Fibroblast of lung (primary cell): ENCODE measurements at regions not wholly inside any gene's neighbourhood (a gene's known extent, or its start where the extent isn't known, plus 50 kb on each side); places are given as distances from the start of the nearest gene placed in this dataset.
A peak's percentile ranks its signal among the peaks of the same experiment; 100 is the strongest.

ENCODE experiments used
- DNase-seq, 2 donors: peaks; one replicate each; pipeline versions ENCODE4 v3.0.0 to v3.0.0-alpha.2; 2010; ENCODE audit warnings: low read depth in 2 of 2
- H2AFZ ChIP-seq: 2 replicates; pipeline ENCODE4 v1.5.1; 2012; ENCODE audit warnings: low read length, control low read depth, inconsistent platforms
- H3K27ac ChIP-seq: 2 replicates; pipeline ENCODE4 v1.5.1; 2011; ENCODE audit warnings: low read length, control low read depth; ENCODE audit not compliant: insufficient read depth
- H3K27me3 ChIP-seq: 2 replicates; pipeline ENCODE4 v1.5.1; 2011; ENCODE audit warnings: mild to moderate bottlenecking, low read length; ENCODE audit not compliant: control insufficient read depth, insufficient read depth
- H3K36me3 ChIP-seq: 2 replicates; pipeline ENCODE4 v1.5.1; 2011; ENCODE audit warnings: low read length; ENCODE audit not compliant: control insufficient read depth, insufficient read depth
- H3K4me1 ChIP-seq: 2 replicates; pipeline ENCODE4 v1.5.1; 2011; ENCODE audit warnings: low read length; ENCODE audit not compliant: control insufficient read depth, insufficient read depth; ENCODE audit errors: extremely low read depth
- H3K4me2 ChIP-seq: 2 replicates; pipeline ENCODE4 v1.5.1; 2011; ENCODE audit warnings: low read length, control low read depth; ENCODE audit not compliant: insufficient read depth; ENCODE audit errors: extremely low read depth
- H3K4me3 ChIP-seq, 4 experiments: fragments of 200-600 bp in 1 of 4; sonication (generic) in 1 of 4; replicated peaks in 1 of 4; 2 replicates each; pipeline ENCODE4 v1.5.1; 2011 to 2016; ENCODE audit warnings: low read length in 4 of 4, low read depth in 3 of 4, mild to moderate bottlenecking in 3 of 4, control low read depth in 2 of 4, inconsistent platforms in 1 of 4, mixed read lengths in 1 of 4; ENCODE audit not compliant: insufficient read depth in 1 of 4; ENCODE audit errors: control extremely low read depth in 1 of 4
- H3K79me2 ChIP-seq: 2 replicates; pipeline ENCODE4 v1.5.1; 2012; ENCODE audit warnings: mild to moderate bottlenecking, low read length, inconsistent platforms; ENCODE audit not compliant: control insufficient read depth, insufficient read depth
- H3K9ac ChIP-seq: 2 replicates; pipeline ENCODE4 v1.5.1; 2011; ENCODE audit warnings: mild to moderate bottlenecking, low read length, control low read depth; ENCODE audit not compliant: insufficient read depth
- H3K9me3 ChIP-seq: 2 replicates; pipeline ENCODE4 v1.5.1; 2012; ENCODE audit warnings: low read depth, low read length; ENCODE audit not compliant: control insufficient read depth, insufficient read depth
- H4K20me1 ChIP-seq: 2 replicates; pipeline ENCODE4 v1.5.1; 2011; ENCODE audit warnings: low read length; ENCODE audit not compliant: control insufficient read depth, insufficient read depth; ENCODE audit errors: extremely low read depth
- EZH2 ChIP-seq: IDR thresholded peaks from 2 replicates; pipeline ENCODE4 v1.5.1; 2012; ENCODE audit warnings: low read length, control low read depth, mild to moderate bottlenecking; ENCODE audit errors: missing control alignments
- TF ChIP-seq, protein P1 (sequence below), 2 donors: IDR thresholded peaks in 1 of 2; conservative IDR thresholded peaks in 1 of 2; 1 replicate in 1 of 2; 2 replicates in 1 of 2; pipeline ENCODE4 v1.5.1; 2011 to 2012; ENCODE audit warnings: low read length in 2 of 2, control low read depth in 1 of 2, inconsistent platforms in 1 of 2, low read depth in 1 of 2, mild to moderate bottlenecking in 1 of 2

- H3K9me3 ChIP-seq: no peaks in the 10 kb centered on the region
- H4K20me1 ChIP-seq: no peaks in the 10 kb centered on the region
- DNase-seq: peak; percentile 92 to 98
- H3K4me3 ChIP-seq: peak overlapping the region in 3 of 4 experiments; percentile 26 to 44 (median 36)
- H3K4me1 ChIP-seq: no peaks in the 10 kb centered on the region
- H3K36me3 ChIP-seq: no peaks in the 10 kb centered on the region
- H3K27me3 ChIP-seq: no peaks in the 10 kb centered on the region
- peak overlapping the region; percentile 25 for H3K27ac ChIP-seq
- H3K9ac ChIP-seq: no peak overlapping the region
- no peaks in the 10 kb centered on the region for H3K79me2 ChIP-seq
- H2AFZ ChIP-seq: no peak overlapping the region
- H3K4me2 ChIP-seq: peak overlapping the region; percentile 15
- TF ChIP-seq, protein P1, sequence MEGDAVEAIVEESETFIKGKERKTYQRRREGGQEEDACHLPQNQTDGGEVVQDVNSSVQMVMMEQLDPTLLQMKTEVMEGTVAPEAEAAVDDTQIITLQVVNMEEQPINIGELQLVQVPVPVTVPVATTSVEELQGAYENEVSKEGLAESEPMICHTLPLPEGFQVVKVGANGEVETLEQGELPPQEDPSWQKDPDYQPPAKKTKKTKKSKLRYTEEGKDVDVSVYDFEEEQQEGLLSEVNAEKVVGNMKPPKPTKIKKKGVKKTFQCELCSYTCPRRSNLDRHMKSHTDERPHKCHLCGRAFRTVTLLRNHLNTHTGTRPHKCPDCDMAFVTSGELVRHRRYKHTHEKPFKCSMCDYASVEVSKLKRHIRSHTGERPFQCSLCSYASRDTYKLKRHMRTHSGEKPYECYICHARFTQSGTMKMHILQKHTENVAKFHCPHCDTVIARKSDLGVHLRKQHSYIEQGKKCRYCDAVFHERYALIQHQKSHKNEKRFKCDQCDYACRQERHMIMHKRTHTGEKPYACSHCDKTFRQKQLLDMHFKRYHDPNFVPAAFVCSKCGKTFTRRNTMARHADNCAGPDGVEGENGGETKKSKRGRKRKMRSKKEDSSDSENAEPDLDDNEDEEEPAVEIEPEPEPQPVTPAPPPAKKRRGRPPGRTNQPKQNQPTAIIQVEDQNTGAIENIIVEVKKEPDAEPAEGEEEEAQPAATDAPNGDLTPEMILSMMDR (conservative IDR thresholded peaks at IDR 0.05 in 1 of 2, IDR thresholded peaks at IDR 0.05 in 1 of 2; ENCODE audit: low read depth in 1 of 2, low read length in 2 of 2): no peak
- TF ChIP-seq EZH2: no peak
These were observed 388.7 kb downstream of the CETN3 start for GRCh38 chr5:90020575-90021538.

- Histone ChIP-seq H3K36me3 (no peaks in the 10 kb centered on the region), H3K79me2 (no peaks in the 10 kb centered on the region), H3K4me3 (no peak overlapping the region), H3K9me3 (no peaks in the 10 kb centered on the region), H3K27me3 (no peaks in the 10 kb centered on the region), H3K9ac (no peak overlapping the region), H3K4me2 (no peak overlapping the region), H4K20me1 (no peaks in the 10 kb centered on the region), H2AFZ (no peak overlapping the region), H3K4me1 (no peaks in the 10 kb centered on the region), H3K27ac (no peak overlapping the region)
- TF ChIP-seq EZH2: no peak
- TF ChIP-seq, protein P1 (conservative IDR thresholded peaks at IDR 0.05 in 1 of 2, IDR thresholded peaks at IDR 0.05 in 1 of 2; ENCODE audit: low read depth in 1 of 2, low read length in 2 of 2): no peak
- no peak for DNase-seq
These were observed 392.3 kb downstream of the CETN3 start for GRCh38 chr5:90017239-90017638.

DNA sequence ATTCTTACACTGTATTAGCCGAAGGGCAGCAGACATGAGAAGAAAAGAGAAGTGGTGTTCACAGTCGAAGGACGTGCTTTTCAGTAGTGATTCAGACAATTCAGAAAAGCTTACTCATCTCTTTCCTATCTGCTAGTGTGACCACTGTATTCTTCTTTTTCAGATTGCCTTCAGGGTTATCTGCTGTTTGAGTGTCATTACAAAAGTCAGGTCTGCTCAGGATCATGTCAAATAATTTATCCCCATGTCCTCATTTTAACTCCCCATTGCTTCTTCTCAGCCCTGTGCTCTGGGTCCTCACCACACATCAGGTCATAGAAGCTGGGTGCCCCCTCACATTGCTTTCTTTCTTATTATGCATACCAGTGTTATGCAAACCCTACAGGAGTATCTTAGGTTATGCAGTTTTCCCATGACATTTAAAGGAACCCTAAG lies 394.0 kb downstream of the CETN3 start:
- H3K27me3 ChIP-seq: no peaks in the 10 kb centered on the region
- TF ChIP-seq EZH2: no peak
- TF ChIP-seq, protein P1 (conservative IDR thresholded peaks at IDR 0.05 in 1 of 2, IDR thresholded peaks at IDR 0.05 in 1 of 2; ENCODE audit: low read depth in 1 of 2, low read length in 2 of 2): no peak
- no peak overlapping the region for H3K27ac ChIP-seq
- DNase-seq: peak; percentile 8 to 79
- no peaks in the 10 kb centered on the region for H3K36me3 ChIP-seq
- H3K4me2 ChIP-seq: no peak overlapping the region
- H3K79me2 ChIP-seq: no peaks in the 10 kb centered on the region
- H3K9ac ChIP-seq: no peak overlapping the region
- H4K20me1 ChIP-seq: no peaks in the 10 kb centered on the region
- H3K4me3 ChIP-seq: no peak overlapping the region
- no peaks in the 10 kb centered on the region for H3K9me3 ChIP-seq
- H3K4me1 ChIP-seq: no peaks in the 10 kb centered on the region
- peak overlapping the region; percentile 33 for H2AFZ ChIP-seq
